Progenitor cell of endocrine pancreas (in vitro differentiated cells): ENCODE measurements at regions not wholly inside any gene's neighbourhood (a gene's known extent, or its start where the extent isn't known, plus 50 kb on each side); places are given as distances from the start of the nearest gene placed in this dataset.

ENCODE experiments used
- DNase-seq: peaks from one replicate; pipeline ENCODE4 v3.0.0; 2021; ENCODE audit warnings: low spot score; ENCODE audit not compliant: unreplicated experiment
- H3K27ac Mint-ChIP-seq: 2 replicates; pipeline ENCODE4 v1.8.0; 2021; ENCODE audit warnings: mild to moderate bottlenecking, moderate library complexity, mixed read lengths
- H3K27me3 Mint-ChIP-seq: 2 replicates; pipeline ENCODE4 v1.8.0; 2021; ENCODE audit warnings: mixed read lengths
- H3K36me3 Mint-ChIP-seq: 2 replicates; pipeline ENCODE4 v1.8.0; 2022; ENCODE audit warnings: mixed read lengths; ENCODE audit not compliant: insufficient read depth
- H3K4me1 Mint-ChIP-seq: 2 replicates; pipeline ENCODE4 v1.8.0; 2021; ENCODE audit warnings: low read depth, mixed read lengths
- H3K4me3 Mint-ChIP-seq: 2 replicates; pipeline ENCODE4 v1.8.0; 2021; ENCODE audit warnings: low read depth, mild to moderate bottlenecking, moderate library complexity, mixed read lengths
- H3K9me3 Mint-ChIP-seq: 2 replicates; pipeline ENCODE4 v1.8.0; 2021; ENCODE audit warnings: low read depth, mixed read lengths
- CTCF ChIP-seq: fragments of 200-600 bp; sonication (generic); IDR thresholded peaks from one replicate; pipeline ENCODE4 v1.5.0; 2021; ENCODE audit warnings: antibody characterized with exemption, mild to moderate bottlenecking; ENCODE audit not compliant: unreplicated experiment

- no peak for TF ChIP-seq CTCF
- Mint-ChIP-seq H3K4me3 (no peak overlapping the region), H3K36me3 (no peaks in the 10 kb centered on the region), H3K9me3 (no peaks in the 10 kb centered on the region), H3K27ac (no peak overlapping the region), H3K27me3 (peaks cover 54% of the 10 kb centered on the region), H3K4me1 (peaks cover 20% of the 10 kb centered on the region)
- no peak for DNase-seq
These were observed 69.5 kb upstream of the EPHB3 start for GRCh38 chr3:184491867-184492615.

- no peaks in the 10 kb centered on the region for H3K9me3 Mint-ChIP-seq
- DNase-seq = no peak
- H3K27me3 Mint-ChIP-seq = peaks cover 46% of the 10 kb centered on the region
- H3K4me3 Mint-ChIP-seq = no peak overlapping the region
- no peaks in the 10 kb centered on the region for H3K36me3 Mint-ChIP-seq
- H3K4me1 Mint-ChIP-seq = no peaks in the 10 kb centered on the region
- no peak overlapping the region for H3K27ac Mint-ChIP-seq
- no peak for TF ChIP-seq CTCF
These were observed 64.7 kb upstream of the EPHB3 start for GRCh38 chr3:184496933-184497332.

GRCh38 chr3:184497804-184498203 is 63.8 kb upstream of the EPHB3 start:
- Mint-ChIP-seq H3K27ac (no peak overlapping the region), H3K9me3 (peaks cover 4% of the 10 kb centered on the region), H3K36me3 (no peaks in the 10 kb centered on the region), H3K4me3 (no peak overlapping the region), H3K27me3 (peaks cover 41% of the 10 kb centered on the region), H3K4me1 (no peaks in the 10 kb centered on the region)
- no peak for DNase-seq
- no peak for TF ChIP-seq CTCF

GRCh38 chr3:184498986-184499606 is 62.5 kb upstream of the EPHB3 start:
- H3K4me3 Mint-ChIP-seq = no peak overlapping the region
- TF ChIP-seq CTCF = no peak
- H3K27me3 Mint-ChIP-seq = peaks cover 29% of the 10 kb centered on the region
- no peaks in the 10 kb centered on the region for H3K36me3 Mint-ChIP-seq
- H3K27ac Mint-ChIP-seq = no peak overlapping the region
- no peaks in the 10 kb centered on the region for H3K4me1 Mint-ChIP-seq
- no peak for DNase-seq
- H3K9me3 Mint-ChIP-seq = peaks cover 8% of the 10 kb centered on the region

- Mint-ChIP-seq H3K27ac (no peak overlapping the region), H3K4me3 (no peak overlapping the region), H3K27me3 (peaks cover 26% of the 10 kb centered on the region), H3K36me3 (no peaks in the 10 kb centered on the region), H3K9me3 (peaks cover 8% of the 10 kb centered on the region), H3K4me1 (no peaks in the 10 kb centered on the region)
- no peak for DNase-seq
- no peak for TF ChIP-seq CTCF
These were observed 61.2 kb upstream of the EPHB3 start for GRCh38 chr3:184500344-184500923.
